Stomach (tissue), 4 donors: ENCODE measurements at regions not wholly inside any gene's neighbourhood (a gene's known extent, or its start where the extent isn't known, plus 50 kb on each side); places are given as distances from the start of the nearest gene placed in this dataset.

ENCODE experiments used
- CTCF ChIP-seq, 7 experiments: fragments of 450-650 bp in 4 of 7; fragments of 200-600 bp in 3 of 7; sonication (generic) in 3 of 7; IDR thresholded peaks; one replicate each; pipeline ENCODE4 v1.5.1; 2016 to 2019; ENCODE audit warnings: antibody characterized with exemption in 7 of 7, control low read depth in 2 of 7, mild to moderate bottlenecking in 1 of 7
- EP300 ChIP-seq: sonication (generic); formaldehyde crosslinking; IDR thresholded peaks from one replicate; pipeline ENCODE4 v1.6.1; 2017; ENCODE audit warnings: antibody characterized with exemption
- POLR2AphosphoS5 ChIP-seq, 3 donors: sonication (generic); formaldehyde crosslinking; IDR thresholded peaks; one replicate each; pipeline ENCODE4 v1.6.1; 2016; ENCODE audit warnings: antibody characterized with exemption in 3 of 3

DNA sequence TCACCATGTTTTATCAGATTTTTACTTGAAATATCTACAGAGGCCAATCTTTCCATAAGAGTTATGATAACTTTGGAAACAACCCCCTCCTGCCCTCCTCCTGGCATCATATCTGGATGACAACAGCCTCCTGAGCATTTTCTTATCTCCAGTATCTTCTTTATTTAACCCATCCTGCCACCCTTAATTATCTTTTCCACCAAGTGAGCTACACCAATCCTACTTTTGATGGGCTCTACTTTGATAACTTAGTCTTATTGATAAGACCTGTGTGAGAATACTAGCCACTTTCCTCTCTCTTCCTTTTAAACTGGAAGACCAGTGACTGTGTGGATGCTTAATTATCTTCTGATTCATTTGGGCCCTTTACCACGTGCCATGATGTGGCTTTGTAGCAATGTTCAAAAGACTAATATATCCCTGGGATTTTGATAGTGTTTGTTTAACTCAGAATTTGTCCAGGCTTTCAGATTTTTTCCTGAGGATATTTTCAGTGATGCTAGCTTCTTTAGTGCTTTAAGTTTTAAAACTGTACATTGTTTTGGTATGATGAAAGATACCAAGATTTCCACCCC, 330.1 kb upstream of the GIMD1 start:
- TF ChIP-seq CTCF (IDR thresholded peaks at IDR 0.05) (no peak), POLR2AphosphoS5 (IDR thresholded peaks at IDR 0.05) (no peak), EP300 (no peak)
